WTC11 (cell line): ENCODE measurements at regions not wholly inside any gene's neighbourhood (a gene's known extent, or its start where the extent isn't known, plus 50 kb on each side); places are given as distances from the start of the nearest gene placed in this dataset.

Experiments
- CREB1 ChIP-seq: sonication (generic); formaldehyde crosslinking; IDR thresholded peaks from 2 replicates; pipeline ENCODE4 v1.8.0; 2023; ENCODE audit warnings: mild to moderate bottlenecking, missing genetic modification reagents
- CREM ChIP-seq: sonication (generic); formaldehyde crosslinking; IDR thresholded peaks from 2 replicates; pipeline ENCODE4 v1.8.1; 2022; ENCODE audit warnings: mild to moderate bottlenecking, missing genetic modification reagents, moderate library complexity
- HMGXB4 ChIP-seq: sonication (generic); formaldehyde crosslinking; IDR thresholded peaks from 2 replicates; pipeline ENCODE4 v1.8.1; 2023; ENCODE audit warnings: mild to moderate bottlenecking, moderate library complexity, missing genetic modification reagents
- JUN ChIP-seq: sonication (generic); formaldehyde crosslinking; IDR thresholded peaks from 2 replicates; pipeline ENCODE4 v1.8.0; 2023; ENCODE audit warnings: mild to moderate bottlenecking, missing genetic modification reagents
- NR3C1 ChIP-seq: sonication (generic); formaldehyde crosslinking; conservative IDR thresholded peaks from 2 replicates; pipeline ENCODE4 v1.8.1; 2023; ENCODE audit warnings: low read depth, mild to moderate bottlenecking, missing genetic modification reagents
- PRDM15 ChIP-seq: sonication (generic); formaldehyde crosslinking; IDR thresholded peaks from 2 replicates; pipeline ENCODE4 v1.8.0; 2022; ENCODE audit warnings: missing genetic modification reagents
- RELA ChIP-seq: sonication (generic); formaldehyde crosslinking; IDR thresholded peaks from 2 replicates; pipeline ENCODE4 v1.8.1; 2022; ENCODE audit warnings: missing genetic modification reagents, mild to moderate bottlenecking, borderline replicate concordance
- ZNF512 ChIP-seq: sonication (generic); formaldehyde crosslinking; IDR thresholded peaks from 2 replicates; pipeline ENCODE4 v1.8.1; 2022; ENCODE audit warnings: missing genetic modification reagents, borderline replicate concordance
- TF ChIP-seq, protein P1 (sequence below): fragments of 200-600 bp; IDR thresholded peaks from 2 replicates; pipeline ENCODE4 v1.8.0; 2022; ENCODE audit warnings: antibody characterized with exemption
- TF ChIP-seq, protein P2 (sequence below): sonication (generic); formaldehyde crosslinking; IDR thresholded peaks from 2 replicates; pipeline ENCODE4 v1.8.1; 2022; ENCODE audit warnings: low read depth, mild to moderate bottlenecking, moderate library complexity, missing genetic modification reagents, borderline replicate concordance

- TF ChIP-seq CREM (CRISPR knock-in tag) (no peak), JUN (CRISPR knock-in tag) (no peak), CREB1 (CRISPR knock-in tag) (no peak), RELA (CRISPR knock-in tag) (no peak), HMGXB4 (no peak), NR3C1 (CRISPR knock-in tag) (no peak), PRDM15 (CRISPR knock-in tag) (no peak), ZNF512 (no peak)
- TF ChIP-seq, protein P1, sequence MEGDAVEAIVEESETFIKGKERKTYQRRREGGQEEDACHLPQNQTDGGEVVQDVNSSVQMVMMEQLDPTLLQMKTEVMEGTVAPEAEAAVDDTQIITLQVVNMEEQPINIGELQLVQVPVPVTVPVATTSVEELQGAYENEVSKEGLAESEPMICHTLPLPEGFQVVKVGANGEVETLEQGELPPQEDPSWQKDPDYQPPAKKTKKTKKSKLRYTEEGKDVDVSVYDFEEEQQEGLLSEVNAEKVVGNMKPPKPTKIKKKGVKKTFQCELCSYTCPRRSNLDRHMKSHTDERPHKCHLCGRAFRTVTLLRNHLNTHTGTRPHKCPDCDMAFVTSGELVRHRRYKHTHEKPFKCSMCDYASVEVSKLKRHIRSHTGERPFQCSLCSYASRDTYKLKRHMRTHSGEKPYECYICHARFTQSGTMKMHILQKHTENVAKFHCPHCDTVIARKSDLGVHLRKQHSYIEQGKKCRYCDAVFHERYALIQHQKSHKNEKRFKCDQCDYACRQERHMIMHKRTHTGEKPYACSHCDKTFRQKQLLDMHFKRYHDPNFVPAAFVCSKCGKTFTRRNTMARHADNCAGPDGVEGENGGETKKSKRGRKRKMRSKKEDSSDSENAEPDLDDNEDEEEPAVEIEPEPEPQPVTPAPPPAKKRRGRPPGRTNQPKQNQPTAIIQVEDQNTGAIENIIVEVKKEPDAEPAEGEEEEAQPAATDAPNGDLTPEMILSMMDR: no peak
- TF ChIP-seq, protein P2, sequence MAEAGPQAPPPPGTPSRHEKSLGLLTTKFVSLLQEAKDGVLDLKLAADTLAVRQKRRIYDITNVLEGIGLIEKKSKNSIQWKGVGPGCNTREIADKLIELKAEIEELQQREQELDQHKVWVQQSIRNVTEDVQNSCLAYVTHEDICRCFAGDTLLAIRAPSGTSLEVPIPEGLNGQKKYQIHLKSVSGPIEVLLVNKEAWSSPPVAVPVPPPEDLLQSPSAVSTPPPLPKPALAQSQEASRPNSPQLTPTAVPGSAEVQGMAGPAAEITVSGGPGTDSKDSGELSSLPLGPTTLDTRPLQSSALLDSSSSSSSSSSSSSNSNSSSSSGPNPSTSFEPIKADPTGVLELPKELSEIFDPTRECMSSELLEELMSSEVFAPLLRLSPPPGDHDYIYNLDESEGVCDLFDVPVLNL: no peak
Measured at GRCh38 chr10:65620404-65621048, 1305.3 kb upstream of the LRRTM3 start.
